ENCODE measurements at regions not wholly inside any gene's neighbourhood (a gene's known extent, or its start where the extent isn't known, plus 50 kb on each side); places are given as distances from the start of the nearest gene placed in this dataset.

DNA sequence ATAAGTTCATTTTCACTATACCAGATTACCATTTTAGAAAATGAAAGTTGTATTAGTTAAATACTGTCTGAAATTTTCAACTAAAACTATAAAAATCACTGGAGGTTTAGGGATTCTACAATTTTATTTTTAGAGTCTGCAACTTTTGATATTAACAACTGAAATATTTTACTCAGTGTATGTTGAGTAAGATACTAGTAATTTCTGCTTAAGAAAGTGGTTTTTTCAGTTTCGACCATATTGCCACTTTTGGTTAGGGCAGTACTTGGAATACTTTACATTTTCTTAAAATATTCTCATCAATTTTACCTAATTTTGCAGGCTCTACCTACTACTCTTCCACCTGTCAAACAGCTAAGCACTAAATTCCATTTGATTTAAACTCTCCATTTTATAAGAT, 59.6 kb downstream of the KCNRG start:
- TF ChIP-seq EZH2 (IDR thresholded peaks at IDR 0.05; ENCODE audit: insufficient read depth, low read length): no peak
- TF ChIP-seq, protein P1, sequence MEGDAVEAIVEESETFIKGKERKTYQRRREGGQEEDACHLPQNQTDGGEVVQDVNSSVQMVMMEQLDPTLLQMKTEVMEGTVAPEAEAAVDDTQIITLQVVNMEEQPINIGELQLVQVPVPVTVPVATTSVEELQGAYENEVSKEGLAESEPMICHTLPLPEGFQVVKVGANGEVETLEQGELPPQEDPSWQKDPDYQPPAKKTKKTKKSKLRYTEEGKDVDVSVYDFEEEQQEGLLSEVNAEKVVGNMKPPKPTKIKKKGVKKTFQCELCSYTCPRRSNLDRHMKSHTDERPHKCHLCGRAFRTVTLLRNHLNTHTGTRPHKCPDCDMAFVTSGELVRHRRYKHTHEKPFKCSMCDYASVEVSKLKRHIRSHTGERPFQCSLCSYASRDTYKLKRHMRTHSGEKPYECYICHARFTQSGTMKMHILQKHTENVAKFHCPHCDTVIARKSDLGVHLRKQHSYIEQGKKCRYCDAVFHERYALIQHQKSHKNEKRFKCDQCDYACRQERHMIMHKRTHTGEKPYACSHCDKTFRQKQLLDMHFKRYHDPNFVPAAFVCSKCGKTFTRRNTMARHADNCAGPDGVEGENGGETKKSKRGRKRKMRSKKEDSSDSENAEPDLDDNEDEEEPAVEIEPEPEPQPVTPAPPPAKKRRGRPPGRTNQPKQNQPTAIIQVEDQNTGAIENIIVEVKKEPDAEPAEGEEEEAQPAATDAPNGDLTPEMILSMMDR (IDR thresholded peaks at IDR 0.05; ENCODE audit: insufficient read depth, low read depth, low read length): no peak

Data from astrocyte (in vitro differentiated cells and primary cell).